Ovary (tissue), 3 donors: ENCODE measurements at regions not wholly inside any gene's neighbourhood (a gene's known extent, or its start where the extent isn't known, plus 50 kb on each side); places are given as distances from the start of the nearest gene placed in this dataset.

ENCODE experiments used
- CTCF ChIP-seq, 3 donors: fragments of 450-650 bp in 2 of 3; fragments of 200-600 bp in 1 of 3; IDR thresholded peaks; one replicate each; pipeline versions ENCODE4 v1.5.1 to v1.8.0; 2016 to 2022; ENCODE audit warnings: antibody characterized with exemption in 3 of 3, mild to moderate bottlenecking in 1 of 3
- POLR2A ChIP-seq: fragments of 450-650 bp; IDR thresholded peaks from one replicate; pipeline ENCODE4 v1.6.1; 2017; ENCODE audit warnings: antibody characterized with exemption, mild to moderate bottlenecking, moderate library complexity
- donor health status: DM: no; HTN: no; CAD: no.

- TF ChIP-seq CTCF (IDR thresholded peaks at IDR 0.05): no peak
- TF ChIP-seq POLR2A: no peak
Measured at GRCh38 chr5:18043344-18043743, 409.1 kb downstream of the TAF11L14 start.
